ENCODE measurements at regions not wholly inside any gene's neighbourhood (a gene's known extent, or its start where the extent isn't known, plus 50 kb on each side); places are given as distances from the start of the nearest gene placed in this dataset.

DNA sequence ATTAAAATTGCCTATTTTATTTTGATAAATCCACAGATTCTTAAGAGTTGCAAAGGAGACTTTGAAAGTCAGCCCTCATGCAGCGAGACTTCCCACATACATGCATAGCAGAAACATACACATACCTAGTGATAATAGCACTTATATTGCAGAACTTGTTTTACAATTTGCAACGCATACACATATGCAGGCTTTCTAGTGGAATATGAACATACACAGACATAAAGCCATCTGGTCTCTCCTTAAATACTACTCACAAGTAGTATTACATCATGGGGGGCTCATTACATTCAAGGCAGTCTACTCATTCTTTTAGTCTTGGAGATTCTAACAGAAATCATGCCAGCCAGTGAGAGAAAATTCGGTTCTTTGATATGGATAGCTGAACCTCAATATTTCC, 295.1 kb upstream of the RND3 start:
- H3K9me3 Mint-ChIP-seq = no peaks in the 10 kb centered on the region
- DNase-seq (ENCODE audit: low read depth, low spot score) = no peak
- H3K27me3 Mint-ChIP-seq (ENCODE audit: low read depth) = no peaks in the 10 kb centered on the region
- H3K4me1 Mint-ChIP-seq = peaks cover 32% of the 10 kb centered on the region
- H3K27ac Mint-ChIP-seq (ENCODE audit: unreplicated experiment) = no peak overlapping the region
- H3K4me3 Mint-ChIP-seq = no peak overlapping the region
- H3K36me3 Mint-ChIP-seq (ENCODE audit: low read depth) = no peaks in the 10 kb centered on the region
- TF ChIP-seq, protein P1, sequence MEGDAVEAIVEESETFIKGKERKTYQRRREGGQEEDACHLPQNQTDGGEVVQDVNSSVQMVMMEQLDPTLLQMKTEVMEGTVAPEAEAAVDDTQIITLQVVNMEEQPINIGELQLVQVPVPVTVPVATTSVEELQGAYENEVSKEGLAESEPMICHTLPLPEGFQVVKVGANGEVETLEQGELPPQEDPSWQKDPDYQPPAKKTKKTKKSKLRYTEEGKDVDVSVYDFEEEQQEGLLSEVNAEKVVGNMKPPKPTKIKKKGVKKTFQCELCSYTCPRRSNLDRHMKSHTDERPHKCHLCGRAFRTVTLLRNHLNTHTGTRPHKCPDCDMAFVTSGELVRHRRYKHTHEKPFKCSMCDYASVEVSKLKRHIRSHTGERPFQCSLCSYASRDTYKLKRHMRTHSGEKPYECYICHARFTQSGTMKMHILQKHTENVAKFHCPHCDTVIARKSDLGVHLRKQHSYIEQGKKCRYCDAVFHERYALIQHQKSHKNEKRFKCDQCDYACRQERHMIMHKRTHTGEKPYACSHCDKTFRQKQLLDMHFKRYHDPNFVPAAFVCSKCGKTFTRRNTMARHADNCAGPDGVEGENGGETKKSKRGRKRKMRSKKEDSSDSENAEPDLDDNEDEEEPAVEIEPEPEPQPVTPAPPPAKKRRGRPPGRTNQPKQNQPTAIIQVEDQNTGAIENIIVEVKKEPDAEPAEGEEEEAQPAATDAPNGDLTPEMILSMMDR (conservative IDR thresholded peaks at IDR 0.05) = no peak

DNA sequence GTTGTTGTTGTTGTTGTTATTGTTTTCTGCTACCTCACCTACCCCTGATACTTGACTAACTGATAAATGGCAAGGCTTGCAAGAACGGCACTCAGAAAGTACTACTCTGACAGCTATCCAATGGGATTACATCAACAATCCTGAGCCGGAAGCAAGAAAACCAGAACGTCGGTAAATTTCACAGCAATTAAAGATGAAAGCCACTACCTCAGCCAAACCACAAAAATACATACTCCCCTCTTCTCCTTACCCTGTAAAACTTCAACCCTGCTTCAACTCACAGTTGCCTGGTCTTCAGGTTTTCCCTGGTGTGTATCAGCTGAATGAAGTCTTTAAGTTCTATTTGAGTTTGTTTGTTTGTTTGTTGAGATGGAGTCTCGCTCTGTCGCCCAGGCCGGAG, 293.7 kb upstream of the RND3 start:
- no peak overlapping the region for H3K4me3 Mint-ChIP-seq
- no peaks in the 10 kb centered on the region for H3K27me3 Mint-ChIP-seq (ENCODE audit: low read depth)
- no peaks in the 10 kb centered on the region for H3K9me3 Mint-ChIP-seq
- H3K27ac Mint-ChIP-seq (ENCODE audit: unreplicated experiment) = peak overlapping the region; percentile 72
- TF ChIP-seq, protein P1 (conservative IDR thresholded peaks at IDR 0.05) = no peak
- no peaks in the 10 kb centered on the region for H3K36me3 Mint-ChIP-seq (ENCODE audit: low read depth)
- H3K4me1 Mint-ChIP-seq = peaks cover 35% of the 10 kb centered on the region
- no peak for DNase-seq (ENCODE audit: low read depth, low spot score)

GRCh38 chr2:150778828-150779227, 291.4 kb upstream of the RND3 start:
- Mint-ChIP-seq H3K27me3 (ENCODE audit: low read depth) (no peaks in the 10 kb centered on the region), H3K27ac (ENCODE audit: unreplicated experiment) (peak overlapping the region; percentile 65), H3K9me3 (no peaks in the 10 kb centered on the region), H3K36me3 (ENCODE audit: low read depth) (no peaks in the 10 kb centered on the region), H3K4me1 (peaks cover 36% of the 10 kb centered on the region), H3K4me3 (no peak overlapping the region)
- TF ChIP-seq, protein P1 (conservative IDR thresholded peaks at IDR 0.05) = no peak
- no peak for DNase-seq (ENCODE audit: low read depth, low spot score)

GRCh38 chr2:150769421-150769820, 282.0 kb upstream of the RND3 start:
- Mint-ChIP-seq H3K27me3 (ENCODE audit: low read depth) (no peaks in the 10 kb centered on the region), H3K4me1 (peaks cover 19% of the 10 kb centered on the region)

GRCh38 chr2:150767991-150768746, 280.7 kb upstream of the RND3 start:
- Mint-ChIP-seq H3K9me3 (peaks cover 2% of the 10 kb centered on the region), H3K4me1 (peaks cover 15% of the 10 kb centered on the region), H3K27me3 (ENCODE audit: low read depth) (no peaks in the 10 kb centered on the region), H3K4me3 (no peak overlapping the region), H3K36me3 (ENCODE audit: low read depth) (no peaks in the 10 kb centered on the region), H3K27ac (ENCODE audit: unreplicated experiment) (no peak overlapping the region)
- no peak for DNase-seq (ENCODE audit: low read depth, low spot score)
- TF ChIP-seq, protein P1 (conservative IDR thresholded peaks at IDR 0.05) = no peak

More at GRCh38 chr2:150769421-150769820, 282.0 kb upstream of the RND3 start:
- DNase-seq (ENCODE audit: low read depth, low spot score) = no peak
- H3K27ac Mint-ChIP-seq (ENCODE audit: unreplicated experiment) = no peak overlapping the region
- no peak overlapping the region for H3K4me3 Mint-ChIP-seq
- no peaks in the 10 kb centered on the region for H3K36me3 Mint-ChIP-seq (ENCODE audit: low read depth)
- H3K9me3 Mint-ChIP-seq = peaks cover 2% of the 10 kb centered on the region
- TF ChIP-seq, protein P1 (conservative IDR thresholded peaks at IDR 0.05) = no peak

Measured in neural crest cell (in vitro differentiated cells).